PC-9 (cell line): ENCODE measurements at regions not wholly inside any gene's neighbourhood (a gene's known extent, or its start where the extent isn't known, plus 50 kb on each side); places are given as distances from the start of the nearest gene placed in this dataset.
"Not testable (repeated sequence)": the region's sequence is repeated elsewhere in the genome, so short reads cannot be mapped to it uniquely, and the experiment has no call there.

Experiments used
- BruUV-seq: library from RNA; stranded (reverse); fragments of 400-500 nt; replicated peaks from 2 replicates; lab custom pipeline; 2021; lab: Mats Ljungman, UMichigan
- CTCF ChIA-PET: fragments of 300-600 bp; sonication (Branson Sonifier 250); formaldehyde crosslinking; loops from one replicate; lab custom pipeline; 2022; ENCODE audit warnings: antibody characterized with exemption; lab: Charles Lee
- POLR2A ChIA-PET: fragments of 300-600 bp; sonication (Branson Sonifier 250); formaldehyde crosslinking; loops from one replicate; lab custom pipeline; 2022; ENCODE audit warnings: antibody characterized with exemption; ENCODE audit not compliant: unreplicated experiment; lab: Charles Lee
- DNase-seq, 2 experiments: peaks; one replicate each; pipeline versions ENCODE4 v3.0.0 to v3.0.0-alpha.2; 2015 to 2022; ENCODE audit warnings: mixed read lengths in 1 of 2
- H2AFZ ChIP-seq: fragments of 200-600 bp; sonication (generic); 2 replicates; pipeline ENCODE4 v1.8.1; 2017; ENCODE audit warnings: antibody characterized with exemption
- H3F3A ChIP-seq: fragments of 200-600 bp; sonication (generic); 2 replicates; pipeline ENCODE4 v1.8.1; 2017; ENCODE audit warnings: antibody characterized with exemption, mild to moderate bottlenecking, low read depth; ENCODE audit not compliant: insufficient read depth
- H3K27ac ChIP-seq: fragments of 200-600 bp; sonication (generic); 2 replicates; pipeline ENCODE4 v1.6.1; 2016; ENCODE audit warnings: mixed run types
- H3K27me3 ChIP-seq: fragments of 200-600 bp; sonication (generic); 2 replicates; pipeline ENCODE4 v1.6.1; 2016; ENCODE audit warnings: low read depth, mixed run types; ENCODE audit not compliant: insufficient read depth
- H3K36me3 ChIP-seq: fragments of 200-600 bp; sonication (generic); 2 replicates; pipeline ENCODE4 v1.6.1; 2016; ENCODE audit warnings: low read depth, mixed run types
- H3K4me1 ChIP-seq: fragments of 200-600 bp; sonication (generic); replicated peaks from 2 replicates; pipeline ENCODE4 v1.6.1; 2016; ENCODE audit warnings: mixed run types; ENCODE audit not compliant: insufficient read depth
- H3K4me2 ChIP-seq: fragments of 200-600 bp; sonication (generic); 2 replicates; pipeline ENCODE4 v1.6.1; 2017; ENCODE audit warnings: mixed run types
- H3K4me3 ChIP-seq: fragments of 200-600 bp; sonication (generic); 2 replicates; pipeline ENCODE4 v1.6.1; 2016; ENCODE audit warnings: mixed run types
- H3K79me2 ChIP-seq: fragments of 200-600 bp; sonication (generic); 2 replicates; pipeline ENCODE4 v1.6.1; 2017; ENCODE audit warnings: low read depth, mixed run types
- H3K9me2 ChIP-seq: fragments of 200-600 bp; sonication (generic); 2 replicates; pipeline ENCODE4 v1.8.1; 2017; ENCODE audit warnings: mild to moderate bottlenecking; ENCODE audit not compliant: insufficient read depth
- H3K9me3 ChIP-seq: fragments of 200-600 bp; sonication (generic); 2 replicates; pipeline ENCODE4 v1.8.1; 2016; ENCODE audit warnings: low read depth; ENCODE audit not compliant: insufficient read depth
- H4K20me1 ChIP-seq: fragments of 200-600 bp; sonication (generic); 2 replicates; pipeline ENCODE4 v1.8.1; 2017; ENCODE audit not compliant: insufficient read depth
- CTCF ChIP-seq: fragments of 200-600 bp; sonication (generic); conservative IDR thresholded peaks from 2 replicates; pipeline ENCODE4 v1.6.1; 2017; ENCODE audit warnings: mixed run types, antibody characterized with exemption, mild to moderate bottlenecking, moderate library complexity
- EZH2 ChIP-seq: fragments of 200-600 bp; sonication (generic); IDR thresholded peaks from 2 replicates; pipeline ENCODE4 v1.8.0; 2017; ENCODE audit warnings: antibody characterized with exemption, low read depth
- intact Hi-C: fragments of 100-400 bp; cut with micrococcal nuclease; formaldehyde crosslinking; loops from one replicate; pipeline ENCODE4 v1.10.0; 2022; ENCODE audit not compliant: unreplicated experiment

- no peak for TF ChIP-seq EZH2
- TF ChIP-seq CTCF, result no peak
- Histone ChIP-seq H3F3A (no peaks in the 10 kb centered on the region), H3K4me1 (no peaks in the 10 kb centered on the region), H3K4me3 (no peak overlapping the region), H3K4me2 (no peak overlapping the region), H2AFZ (no peak overlapping the region), H3K9me2 (no peaks in the 10 kb centered on the region), H4K20me1 (no peaks in the 10 kb centered on the region), H3K79me2 (no peaks in the 10 kb centered on the region), H3K36me3 (no peaks in the 10 kb centered on the region), H3K27me3 (no peaks in the 10 kb centered on the region), H3K9me3 (no peaks in the 10 kb centered on the region), H3K27ac (no peak overlapping the region)
- POLR2A ChIA-PET, result no interaction called here
- intact Hi-C loops, result no loop called here
- no peak for DNase-seq
- CTCF ChIA-PET, result no interaction called here
- no TSS peak for BruUV-seq
These were observed 885.2 kb upstream of the ARRDC3 start for GRCh38 chr5:92268343-92268742.

GRCh38 chr5:92267830-92268229 is 884.7 kb upstream of the ARRDC3 start:
- POLR2A ChIA-PET, result no interaction called here

GRCh38 chr5:92265804-92266203 is 882.7 kb upstream of the ARRDC3 start:
- no peak for TF ChIP-seq CTCF
- TF ChIP-seq EZH2, result no peak
- Histone ChIP-seq H4K20me1 (no peaks in the 10 kb centered on the region), H3K79me2 (no peaks in the 10 kb centered on the region), H3K9me2 (no peaks in the 10 kb centered on the region), H3K36me3 (no peaks in the 10 kb centered on the region), H3K4me3 (no peak overlapping the region), H3F3A (no peaks in the 10 kb centered on the region), H3K9me3 (no peaks in the 10 kb centered on the region), H3K4me2 (no peak overlapping the region), H2AFZ (no peak overlapping the region), H3K27ac (no peak overlapping the region), H3K4me1 (no peaks in the 10 kb centered on the region), H3K27me3 (no peaks in the 10 kb centered on the region)
- POLR2A ChIA-PET, result no interaction called here
- BruUV-seq, result no TSS peak
- intact Hi-C loops, result no loop called here
- no peak for DNase-seq
- CTCF ChIA-PET, result no interaction called here

More at GRCh38 chr5:92267830-92268229, 884.7 kb upstream of the ARRDC3 start:
- TF ChIP-seq EZH2 (no peak), CTCF (no peak)
- Histone ChIP-seq H2AFZ (no peak overlapping the region), H3F3A (no peaks in the 10 kb centered on the region), H3K4me3 (no peak overlapping the region), H3K4me2 (no peak overlapping the region), H3K36me3 (no peaks in the 10 kb centered on the region), H3K27me3 (no peaks in the 10 kb centered on the region), H4K20me1 (no peaks in the 10 kb centered on the region), H3K9me3 (no peaks in the 10 kb centered on the region), H3K9me2 (no peaks in the 10 kb centered on the region), H3K79me2 (no peaks in the 10 kb centered on the region), H3K4me1 (no peaks in the 10 kb centered on the region), H3K27ac (no peak overlapping the region)
- BruUV-seq, result no TSS peak
- intact Hi-C loops, result no loop called here
- no peak for DNase-seq
- CTCF ChIA-PET, result no interaction called here

GRCh38 chr5:92255605-92256004 is 872.5 kb upstream of the ARRDC3 start:
- H3K9me2 ChIP-seq, H3K4me1 ChIP-seq, H3K79me2 ChIP-seq, H3K4me3 ChIP-seq, DNase-seq, H3K9me3 ChIP-seq, H4K20me1 ChIP-seq, H3K27ac ChIP-seq, H3F3A ChIP-seq, H3K4me2 ChIP-seq, H2AFZ ChIP-seq, intact Hi-C loops, H3K27me3 ChIP-seq, POLR2A ChIA-PET, H3K36me3 ChIP-seq, BruUV-seq: not testable (repeated sequence)
- CTCF ChIA-PET, result interaction anchor here (0.6 kb wide), 1 partner anchor 376 kb away, joined by 6 read pairs; no protein-coding TSS in a partner anchor
